22Rv1 (cell line): ENCODE measurements at regions not wholly inside any gene's neighbourhood (a gene's known extent, or its start where the extent isn't known, plus 50 kb on each side); places are given as distances from the start of the nearest gene placed in this dataset.

Source experiments
- CTCF ChIP-seq: fragments of 450-650 bp; IDR thresholded peaks from 2 replicates; pipeline ENCODE4 v1.5.1; 2017; ENCODE audit warnings: mild to moderate bottlenecking
- ZFX ChIP-seq: fragments of 450-650 bp; IDR thresholded peaks from 2 replicates; pipeline ENCODE4 v1.6.1; 2017; ENCODE audit warnings: antibody characterized with exemption, borderline replicate concordance

- TF ChIP-seq CTCF (no peak), ZFX (no peak)
These were observed 373.6 kb upstream of the SGCD start for GRCh38 chr5:155953335-155953734.
